ENCODE measurements at regions not wholly inside any gene's neighbourhood (a gene's known extent, or its start where the extent isn't known, plus 50 kb on each side); places are given as distances from the start of the nearest gene placed in this dataset.

DNA sequence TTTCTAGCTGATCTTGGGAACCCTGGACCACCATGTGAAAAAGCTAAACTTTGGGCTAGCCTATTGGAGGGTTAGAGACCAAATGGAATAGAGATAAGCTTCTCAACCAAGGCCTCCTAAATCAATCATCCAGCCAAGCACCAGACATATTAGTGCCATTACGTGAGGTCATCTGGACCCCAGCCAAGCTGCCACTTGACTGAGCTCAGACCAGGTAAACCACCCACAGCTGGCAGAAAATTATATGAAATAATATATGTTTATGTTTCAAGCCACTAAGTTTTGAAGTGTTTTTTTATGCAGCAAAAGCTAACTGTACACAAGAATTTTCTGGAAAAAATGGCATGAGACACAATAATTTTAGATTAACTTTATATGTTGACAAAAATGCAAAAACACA, 82.6 kb upstream of the PCGF5 start:
- Histone ChIP-seq H4K20me1 (ENCODE audit: insufficient read depth, poor library complexity, severe bottlenecking) (no peaks in the 10 kb centered on the region), H3K79me2 (no peaks in the 10 kb centered on the region), H3K4me2 (no peak overlapping the region), H2AFZ (no peak overlapping the region), H3K4me3 (no peak overlapping the region), H3K36me3 (replicated peaks; ENCODE audit: insufficient read depth, low read depth) (no peaks in the 10 kb centered on the region), H3K4me1 (ENCODE audit: insufficient read depth) (no peaks in the 10 kb centered on the region), H3K27me3 (no peaks in the 10 kb centered on the region), H3K9me2 (replicated peaks; ENCODE audit: insufficient read depth) (no peaks in the 10 kb centered on the region), H3K9me3 (ENCODE audit: low read depth) (no peaks in the 10 kb centered on the region), H3K27ac (no peak overlapping the region)
- WGBS (ENCODE audit: low lambda C conversion rate, missing lambda C conversion rate), result 79% methylated on average over 1 of the region's 1 CpG
- no peak for DNase-seq (ENCODE audit: low spot score)
- TF ChIP-seq EZH2phosphoT487 (IDR thresholded peaks at IDR 0.05; ENCODE audit: low read depth, severe bottlenecking, unreplicated experiment), result no peak
- no peak for TF ChIP-seq EZH2 (IDR thresholded peaks at IDR 0.05; ENCODE audit: borderline replicate concordance)
- TF ChIP-seq, protein P1, sequence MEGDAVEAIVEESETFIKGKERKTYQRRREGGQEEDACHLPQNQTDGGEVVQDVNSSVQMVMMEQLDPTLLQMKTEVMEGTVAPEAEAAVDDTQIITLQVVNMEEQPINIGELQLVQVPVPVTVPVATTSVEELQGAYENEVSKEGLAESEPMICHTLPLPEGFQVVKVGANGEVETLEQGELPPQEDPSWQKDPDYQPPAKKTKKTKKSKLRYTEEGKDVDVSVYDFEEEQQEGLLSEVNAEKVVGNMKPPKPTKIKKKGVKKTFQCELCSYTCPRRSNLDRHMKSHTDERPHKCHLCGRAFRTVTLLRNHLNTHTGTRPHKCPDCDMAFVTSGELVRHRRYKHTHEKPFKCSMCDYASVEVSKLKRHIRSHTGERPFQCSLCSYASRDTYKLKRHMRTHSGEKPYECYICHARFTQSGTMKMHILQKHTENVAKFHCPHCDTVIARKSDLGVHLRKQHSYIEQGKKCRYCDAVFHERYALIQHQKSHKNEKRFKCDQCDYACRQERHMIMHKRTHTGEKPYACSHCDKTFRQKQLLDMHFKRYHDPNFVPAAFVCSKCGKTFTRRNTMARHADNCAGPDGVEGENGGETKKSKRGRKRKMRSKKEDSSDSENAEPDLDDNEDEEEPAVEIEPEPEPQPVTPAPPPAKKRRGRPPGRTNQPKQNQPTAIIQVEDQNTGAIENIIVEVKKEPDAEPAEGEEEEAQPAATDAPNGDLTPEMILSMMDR (IDR thresholded peaks at IDR 0.05; ENCODE audit: poor library complexity), result no peak

DNA sequence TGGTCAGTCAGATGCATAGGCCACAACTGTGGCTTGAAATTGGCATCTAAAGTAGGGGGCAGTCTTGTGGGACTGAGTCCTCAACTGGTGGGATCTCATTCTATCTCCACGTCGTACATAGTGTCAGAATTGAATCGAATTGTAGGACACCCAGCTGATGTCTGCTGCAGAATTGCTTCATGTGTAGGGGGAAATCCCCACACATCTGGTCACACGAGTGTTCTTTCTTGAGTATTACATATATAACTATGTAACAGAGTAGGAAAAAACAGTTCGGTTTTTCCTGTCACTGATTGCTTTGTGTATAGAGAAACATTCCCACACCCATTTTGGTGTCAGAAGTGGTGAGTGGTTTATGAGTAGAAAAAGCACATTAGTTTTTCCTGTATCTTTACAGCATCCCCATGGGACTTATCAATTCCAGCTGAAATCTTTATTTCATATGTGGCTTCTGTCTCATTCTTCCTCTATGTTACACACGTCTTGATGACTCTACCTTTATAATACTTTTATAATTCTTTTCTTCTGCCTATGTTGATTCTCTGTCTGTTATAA, 79.4 kb upstream of the PCGF5 start:
- no peak for DNase-seq (ENCODE audit: low spot score)
- no peaks in the 10 kb centered on the region for H3K4me1 ChIP-seq (ENCODE audit: insufficient read depth)
- no peaks in the 10 kb centered on the region for H3K9me3 ChIP-seq (ENCODE audit: low read depth)
- no peaks in the 10 kb centered on the region for H3K79me2 ChIP-seq
- no peaks in the 10 kb centered on the region for H3K9me2 ChIP-seq (replicated peaks; ENCODE audit: insufficient read depth)
- no peak overlapping the region for H2AFZ ChIP-seq
- 65% methylated on average over 6 of the region's 6 CpGs for WGBS (ENCODE audit: low lambda C conversion rate, missing lambda C conversion rate)
- H3K27ac ChIP-seq, result no peak overlapping the region
- H4K20me1 ChIP-seq (ENCODE audit: insufficient read depth, poor library complexity, severe bottlenecking), result no peaks in the 10 kb centered on the region
- no peak overlapping the region for H3K4me2 ChIP-seq
- H3K36me3 ChIP-seq (replicated peaks; ENCODE audit: insufficient read depth, low read depth), result no peaks in the 10 kb centered on the region
- no peaks in the 10 kb centered on the region for H3K27me3 ChIP-seq
- no peak overlapping the region for H3K4me3 ChIP-seq
- TF ChIP-seq EZH2phosphoT487 (IDR thresholded peaks at IDR 0.05; ENCODE audit: low read depth, severe bottlenecking, unreplicated experiment) (no peak), EZH2 (IDR thresholded peaks at IDR 0.05; ENCODE audit: borderline replicate concordance) (no peak)
- TF ChIP-seq, protein P1 (IDR thresholded peaks at IDR 0.05; ENCODE audit: poor library complexity), result no peak

DNA sequence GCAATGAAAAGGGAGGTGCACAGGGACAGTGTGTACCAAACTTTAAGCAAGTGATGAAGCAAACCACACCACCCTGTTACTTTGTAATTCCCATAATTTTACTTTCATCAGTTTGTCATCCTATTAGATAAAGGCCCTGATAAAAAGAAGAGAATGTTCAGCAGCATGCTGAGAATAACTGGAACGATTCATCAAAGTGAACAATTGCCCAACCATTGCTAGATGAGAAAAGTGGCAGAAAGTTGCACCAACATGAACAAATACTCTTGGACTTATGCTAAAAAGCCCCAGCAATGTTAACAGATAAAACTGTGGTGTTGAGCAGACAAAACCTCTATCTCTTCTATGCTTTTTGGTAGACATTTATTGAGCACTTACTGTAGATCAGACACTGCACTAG, 75.5 kb upstream of the PCGF5 start:
- 0% methylated on average over 1 of the region's 1 CpG for WGBS (ENCODE audit: low lambda C conversion rate, missing lambda C conversion rate)
- no peak for DNase-seq (ENCODE audit: low spot score)
- Histone ChIP-seq H3K9me2 (replicated peaks; ENCODE audit: insufficient read depth) (no peaks in the 10 kb centered on the region), H3K27ac (no peak overlapping the region), H3K27me3 (no peaks in the 10 kb centered on the region), H3K4me3 (no peak overlapping the region), H3K36me3 (replicated peaks; ENCODE audit: insufficient read depth, low read depth) (no peaks in the 10 kb centered on the region), H4K20me1 (ENCODE audit: insufficient read depth, poor library complexity, severe bottlenecking) (no peaks in the 10 kb centered on the region), H3K79me2 (no peaks in the 10 kb centered on the region), H3K4me1 (ENCODE audit: insufficient read depth) (no peaks in the 10 kb centered on the region), H3K4me2 (no peak overlapping the region), H3K9me3 (ENCODE audit: low read depth) (no peaks in the 10 kb centered on the region), H2AFZ (no peak overlapping the region)
- TF ChIP-seq EZH2phosphoT487 (IDR thresholded peaks at IDR 0.05; ENCODE audit: low read depth, severe bottlenecking, unreplicated experiment) (no peak), EZH2 (IDR thresholded peaks at IDR 0.05; ENCODE audit: borderline replicate concordance) (no peak)
- TF ChIP-seq, protein P1 (IDR thresholded peaks at IDR 0.05; ENCODE audit: poor library complexity), result no peak

DNA sequence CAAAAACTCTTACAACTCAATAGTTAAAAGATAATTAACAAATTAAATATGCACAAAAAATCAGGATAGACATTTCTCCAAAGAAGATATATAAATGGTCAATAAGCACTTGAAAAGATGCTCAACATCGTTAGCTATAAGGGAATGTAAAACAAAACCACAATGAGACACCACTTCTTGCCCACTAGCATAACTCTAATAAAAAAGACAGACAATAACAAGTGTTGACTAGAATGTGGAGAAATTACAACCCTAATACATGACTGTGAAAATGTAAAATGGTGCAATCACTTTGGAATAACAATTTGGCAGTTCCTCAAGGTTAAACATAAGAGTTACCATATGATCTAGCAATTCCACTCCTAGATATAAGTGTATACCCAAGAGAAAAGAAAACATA, 74.3 kb upstream of the PCGF5 start:
- Histone ChIP-seq H4K20me1 (ENCODE audit: insufficient read depth, poor library complexity, severe bottlenecking) (no peaks in the 10 kb centered on the region), H3K9me2 (replicated peaks; ENCODE audit: insufficient read depth) (no peaks in the 10 kb centered on the region), H3K27ac (no peak overlapping the region), H3K36me3 (replicated peaks; ENCODE audit: insufficient read depth, low read depth) (no peaks in the 10 kb centered on the region), H3K27me3 (no peaks in the 10 kb centered on the region), H2AFZ (no peak overlapping the region), H3K4me1 (ENCODE audit: insufficient read depth) (no peaks in the 10 kb centered on the region), H3K79me2 (no peaks in the 10 kb centered on the region), H3K9me3 (ENCODE audit: low read depth) (no peaks in the 10 kb centered on the region), H3K4me2 (no peak overlapping the region), H3K4me3 (no peak overlapping the region)
- WGBS (ENCODE audit: low lambda C conversion rate, missing lambda C conversion rate), result 86% methylated on average over 1 of the region's 1 CpG
- DNase-seq (ENCODE audit: low spot score), result no peak
- TF ChIP-seq EZH2 (IDR thresholded peaks at IDR 0.05; ENCODE audit: borderline replicate concordance) (no peak), EZH2phosphoT487 (IDR thresholded peaks at IDR 0.05; ENCODE audit: low read depth, severe bottlenecking, unreplicated experiment) (no peak)
- TF ChIP-seq, protein P1 (IDR thresholded peaks at IDR 0.05; ENCODE audit: poor library complexity), result no peak

Data from hepatocyte (in vitro differentiated cells).